ENCODE measurements at regions not wholly inside any gene's neighbourhood (a gene's known extent, or its start where the extent isn't known, plus 50 kb on each side); places are given as distances from the start of the nearest gene placed in this dataset.

DNA sequence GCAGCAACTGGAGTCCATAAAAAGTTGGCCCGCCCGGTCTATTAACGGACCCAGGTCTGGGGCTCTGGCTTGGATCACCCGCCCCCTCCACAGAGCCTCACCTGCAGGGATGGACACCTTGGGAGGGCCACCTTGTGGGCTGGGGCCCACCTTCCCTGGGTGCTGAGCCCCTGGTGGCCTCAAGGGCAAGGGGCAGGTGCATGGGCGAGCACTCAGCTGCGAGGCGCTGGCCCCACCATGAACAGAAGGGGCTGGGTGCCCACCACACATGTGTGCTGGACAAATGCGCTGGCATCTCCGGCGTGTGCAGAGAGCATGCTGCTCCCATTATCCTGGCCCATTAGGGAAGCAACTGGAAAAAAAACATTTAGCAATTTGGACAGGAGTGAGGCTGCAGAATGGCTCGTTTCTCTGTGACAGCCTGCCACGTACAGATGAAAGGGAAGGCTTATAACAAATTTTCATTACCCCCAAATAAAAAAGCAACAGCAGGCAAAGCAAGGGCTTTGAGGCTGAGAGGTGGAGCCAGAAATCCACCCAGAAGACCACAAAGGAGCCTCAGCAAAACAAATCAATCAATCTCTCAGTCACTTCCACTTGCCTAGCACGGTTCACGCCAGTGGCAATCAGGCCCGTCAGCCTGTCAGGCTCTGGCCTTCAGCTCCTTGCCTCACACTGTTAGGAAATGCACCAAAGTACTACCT is 253.1 kb upstream of the ZNF521 start:
- CTCF ChIA-PET = no interaction called here

DNA sequence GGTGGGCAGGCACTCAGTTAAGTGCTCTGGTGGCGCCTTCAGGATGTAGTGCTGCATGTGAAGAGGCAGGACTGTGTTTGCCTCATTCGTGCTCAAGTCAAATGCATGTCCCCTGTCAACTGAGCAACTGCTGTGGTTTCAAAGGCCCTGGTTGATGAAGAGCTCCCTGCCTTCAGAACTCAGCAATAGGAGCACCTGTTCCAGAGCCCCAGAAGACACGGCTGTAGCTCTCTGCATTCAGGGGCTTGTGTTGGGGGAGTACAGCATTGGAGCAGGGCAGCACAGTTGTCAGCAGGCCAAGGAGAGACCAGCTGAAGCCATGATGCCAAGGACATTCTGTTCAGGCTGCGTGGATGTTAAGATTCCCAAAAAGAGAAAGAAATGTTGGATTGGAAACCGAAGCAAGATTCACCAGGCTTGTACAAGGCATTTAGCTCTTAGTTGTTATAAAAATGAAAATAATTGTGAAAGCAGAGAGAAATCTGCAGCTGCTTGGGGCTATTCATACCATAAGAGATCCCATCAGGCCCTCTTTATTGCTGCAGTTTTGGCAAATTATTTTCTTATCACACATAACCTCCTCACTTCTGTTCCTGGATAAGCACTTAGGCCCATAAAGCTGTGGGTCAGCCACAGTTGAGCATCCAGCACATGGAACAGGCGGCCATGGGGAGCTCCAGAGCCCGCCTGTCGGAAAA is 252.4 kb upstream of the ZNF521 start:
- CTCF ChIA-PET = no interaction called here

More for the DNA sequence above, 253.1 kb upstream of the ZNF521 start:
- Histone ChIP-seq H3K9me3 (ENCODE audit: low read depth, low read length, poor library complexity, severe bottlenecking) (peaks cover 16% of the 10 kb centered on the region), H3K4me1 (ENCODE audit: insufficient read depth, low read length, poor library complexity, severe bottlenecking) (no peaks in the 10 kb centered on the region), H3K27me3 (replicated peaks; ENCODE audit: insufficient read depth, low read depth, low read length, poor library complexity) (no peaks in the 10 kb centered on the region), H3K27ac (ENCODE audit: low read depth, low read length, poor library complexity, severe bottlenecking) (no peak overlapping the region), H3K4me3 (ENCODE audit: low read depth, low read length, poor library complexity, severe bottlenecking) (no peak overlapping the region), H3K36me3 (ENCODE audit: insufficient read depth, low read length, poor library complexity, severe bottlenecking) (no peaks in the 10 kb centered on the region)
- POLR2A ChIA-PET (ENCODE audit: low non-redundant PET) = no interaction called here
- TF ChIP-seq EZH2 (IDR thresholded peaks at IDR 0.05; ENCODE audit: borderline replicate concordance, low read depth, low read length, poor library complexity, severe bottlenecking) = no peak
- TF ChIP-seq, protein P1, sequence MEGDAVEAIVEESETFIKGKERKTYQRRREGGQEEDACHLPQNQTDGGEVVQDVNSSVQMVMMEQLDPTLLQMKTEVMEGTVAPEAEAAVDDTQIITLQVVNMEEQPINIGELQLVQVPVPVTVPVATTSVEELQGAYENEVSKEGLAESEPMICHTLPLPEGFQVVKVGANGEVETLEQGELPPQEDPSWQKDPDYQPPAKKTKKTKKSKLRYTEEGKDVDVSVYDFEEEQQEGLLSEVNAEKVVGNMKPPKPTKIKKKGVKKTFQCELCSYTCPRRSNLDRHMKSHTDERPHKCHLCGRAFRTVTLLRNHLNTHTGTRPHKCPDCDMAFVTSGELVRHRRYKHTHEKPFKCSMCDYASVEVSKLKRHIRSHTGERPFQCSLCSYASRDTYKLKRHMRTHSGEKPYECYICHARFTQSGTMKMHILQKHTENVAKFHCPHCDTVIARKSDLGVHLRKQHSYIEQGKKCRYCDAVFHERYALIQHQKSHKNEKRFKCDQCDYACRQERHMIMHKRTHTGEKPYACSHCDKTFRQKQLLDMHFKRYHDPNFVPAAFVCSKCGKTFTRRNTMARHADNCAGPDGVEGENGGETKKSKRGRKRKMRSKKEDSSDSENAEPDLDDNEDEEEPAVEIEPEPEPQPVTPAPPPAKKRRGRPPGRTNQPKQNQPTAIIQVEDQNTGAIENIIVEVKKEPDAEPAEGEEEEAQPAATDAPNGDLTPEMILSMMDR (conservative IDR thresholded peaks at IDR 0.05; ENCODE audit: low read depth, low read length) = no peak
- DNase-seq (ENCODE audit: low spot score) = no peak
- intact Hi-C loops (cut with micrococcal nuclease; ENCODE audit: unreplicated experiment) = no loop called here
- BruUV-seq (replicated peaks) = no TSS peak

DNA sequence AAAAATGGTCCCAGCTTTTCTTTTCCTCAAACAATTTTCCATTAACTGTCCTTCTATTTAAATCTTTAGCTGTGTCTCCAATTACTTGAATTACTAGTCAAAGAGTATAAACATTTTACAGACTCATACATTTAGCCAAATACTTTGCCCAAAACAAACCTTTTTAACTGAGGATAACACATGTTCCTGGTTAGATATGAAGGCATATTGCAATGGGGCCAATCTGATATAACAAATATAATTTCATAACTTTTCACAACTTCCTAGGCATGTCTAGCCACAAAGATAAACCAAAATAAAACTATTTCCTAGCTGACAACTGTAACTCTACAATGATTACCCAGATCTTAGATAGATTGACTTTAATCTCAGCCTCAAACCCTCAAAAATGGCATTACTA is 247.5 kb upstream of the ZNF521 start:
- Histone ChIP-seq H3K9me3 (ENCODE audit: low read depth, low read length, poor library complexity, severe bottlenecking) (peaks cover 4% of the 10 kb centered on the region), H3K36me3 (ENCODE audit: insufficient read depth, low read length, poor library complexity, severe bottlenecking) (no peaks in the 10 kb centered on the region), H3K27ac (ENCODE audit: low read depth, low read length, poor library complexity, severe bottlenecking) (no peak overlapping the region), H3K27me3 (replicated peaks; ENCODE audit: insufficient read depth, low read depth, low read length, poor library complexity) (no peaks in the 10 kb centered on the region), H3K4me1 (ENCODE audit: insufficient read depth, low read length, poor library complexity, severe bottlenecking) (no peaks in the 10 kb centered on the region), H3K4me3 (ENCODE audit: low read depth, low read length, poor library complexity, severe bottlenecking) (no peak overlapping the region)
- no TSS peak for BruUV-seq (replicated peaks)
- ChIA-PET CTCF (no interaction called here), POLR2A (ENCODE audit: low non-redundant PET) (no interaction called here)
- no peak for DNase-seq (ENCODE audit: low spot score)
- TF ChIP-seq EZH2 (IDR thresholded peaks at IDR 0.05; ENCODE audit: borderline replicate concordance, low read depth, low read length, poor library complexity, severe bottlenecking) = no peak
- TF ChIP-seq, protein P1 (conservative IDR thresholded peaks at IDR 0.05; ENCODE audit: low read depth, low read length) = no peak
- intact Hi-C loops (cut with micrococcal nuclease; ENCODE audit: unreplicated experiment) = no loop called here

More for the DNA sequence above, 252.4 kb upstream of the ZNF521 start:
- no peak for TF ChIP-seq EZH2 (IDR thresholded peaks at IDR 0.05; ENCODE audit: borderline replicate concordance, low read depth, low read length, poor library complexity, severe bottlenecking)
- TF ChIP-seq, protein P1 (conservative IDR thresholded peaks at IDR 0.05; ENCODE audit: low read depth, low read length) = no peak
- Histone ChIP-seq H3K36me3 (ENCODE audit: insufficient read depth, low read length, poor library complexity, severe bottlenecking) (no peaks in the 10 kb centered on the region), H3K9me3 (ENCODE audit: low read depth, low read length, poor library complexity, severe bottlenecking) (peaks cover 16% of the 10 kb centered on the region), H3K4me3 (ENCODE audit: low read depth, low read length, poor library complexity, severe bottlenecking) (no peak overlapping the region), H3K4me1 (ENCODE audit: insufficient read depth, low read length, poor library complexity, severe bottlenecking) (no peaks in the 10 kb centered on the region), H3K27ac (ENCODE audit: low read depth, low read length, poor library complexity, severe bottlenecking) (no peak overlapping the region), H3K27me3 (replicated peaks; ENCODE audit: insufficient read depth, low read depth, low read length, poor library complexity) (no peaks in the 10 kb centered on the region)
- DNase-seq (ENCODE audit: low spot score) = no peak
- POLR2A ChIA-PET (ENCODE audit: low non-redundant PET) = no interaction called here
- intact Hi-C loops (cut with micrococcal nuclease; ENCODE audit: unreplicated experiment) = no loop called here
- no TSS peak for BruUV-seq (replicated peaks)

Measured in A673 (cell line).